Fibroblast of skin of right quadriceps (primary cell): ENCODE measurements at regions not wholly inside any gene's neighbourhood (a gene's known extent, or its start where the extent isn't known, plus 50 kb on each side); places are given as distances from the start of the nearest gene placed in this dataset.

Source experiments
- DNase-seq: peaks from one replicate; pipeline ENCODE4 v3.0.0-alpha.2; 2013

- no peak for DNase-seq
Observed at GRCh38 chr12:77401064-77401769, 335.8 kb upstream of the E2F7 start.

- DNase-seq = no peak
Observed at GRCh38 chr12:77392467-77393088, 327.2 kb upstream of the E2F7 start.

- no peak for DNase-seq
Observed at GRCh38 chr12:77388445-77389265, 323.3 kb upstream of the E2F7 start.

- DNase-seq = no peak
Observed at GRCh38 chr12:77387671-77388070, 322.3 kb upstream of the E2F7 start.

GRCh38 chr12:77387214-77387613 is 321.8 kb upstream of the E2F7 start:
- no peak for DNase-seq

- no peak for DNase-seq
Observed at GRCh38 chr12:77384941-77385340, 319.6 kb upstream of the E2F7 start.

- DNase-seq = no peak
Observed at GRCh38 chr12:77382096-77382742, 316.9 kb upstream of the E2F7 start.

- DNase-seq = no peak
Observed at GRCh38 chr12:77377622-77378021, 312.3 kb upstream of the E2F7 start.

GRCh38 chr12:77377116-77377515 is 311.7 kb upstream of the E2F7 start:
- peak; percentile 55 for DNase-seq

GRCh38 chr12:77374673-77375072 is 309.3 kb upstream of the E2F7 start:
- no peak for DNase-seq

- no peak for DNase-seq
Observed at GRCh38 chr12:77372494-77372893, 307.1 kb upstream of the E2F7 start.

GRCh38 chr12:77372026-77372425 is 306.7 kb upstream of the E2F7 start:
- no peak for DNase-seq

GRCh38 chr12:77368379-77368778 is 303.0 kb upstream of the E2F7 start:
- no peak for DNase-seq

- DNase-seq = no peak
Observed at GRCh38 chr12:77366616-77367015, 301.2 kb upstream of the E2F7 start.

- no peak for DNase-seq
Observed at GRCh38 chr12:77364400-77364799, 299.0 kb upstream of the E2F7 start.

GRCh38 chr12:77362509-77363210 is 297.3 kb upstream of the E2F7 start:
- no peak for DNase-seq

GRCh38 chr12:77357655-77358054 is 292.3 kb upstream of the E2F7 start:
- DNase-seq = no peak

GRCh38 chr12:77354766-77355362 is 289.5 kb upstream of the E2F7 start:
- DNase-seq = peak; percentile 20

GRCh38 chr12:77352946-77353345 is 287.6 kb upstream of the E2F7 start:
- peak; percentile 55 for DNase-seq

- no peak for DNase-seq
Observed at GRCh38 chr12:77351860-77352259, 286.5 kb upstream of the E2F7 start.

GRCh38 chr12:77349689-77350370 is 284.5 kb upstream of the E2F7 start:
- no peak for DNase-seq

GRCh38 chr12:77347017-77347416 is 281.6 kb upstream of the E2F7 start:
- no peak for DNase-seq
